CD4-positive, alpha-beta T cell (primary cell): ENCODE measurements at regions not wholly inside any gene's neighbourhood (a gene's known extent, or its start where the extent isn't known, plus 50 kb on each side); places are given as distances from the start of the nearest gene placed in this dataset.

Experiments
- ATAC-seq: fragments of 200-7000 bp; cut with Tn5 transposase; one replicate; pipeline ENCODE4 v1.10.0; 2022; ENCODE audit warnings: mild to moderate bottlenecking; ENCODE audit not compliant: poor library complexity
- CTCF ChIA-PET: fragments of 350-600 bp; sonication (Branson Sonifier 250); formaldehyde crosslinking; loops from one replicate; lab custom pipeline; 2021; ENCODE audit warnings: antibody characterized with exemption, inconsistent platforms; lab: Charles Lee
- POLR2A ChIA-PET: fragments of 350-600 bp; sonication (Branson Sonifier 250); formaldehyde crosslinking; loops from one replicate; lab custom pipeline; 2021; ENCODE audit warnings: antibody characterized with exemption, inconsistent platforms; lab: Charles Lee
- DNase-seq, 14 experiments: peaks; one replicate each; pipeline ENCODE4 v3.0.0-alpha.2; 2013 to 2020; ENCODE audit warnings: mixed read lengths in 2 of 14
- H3K27ac ChIP-seq, 2 donors: one replicate each; pipeline versions ENCODE4 v1.5.1 to v1.7.0; 2013; ENCODE audit warnings: low read length in 2 of 2, low read depth in 1 of 2, mild to moderate bottlenecking in 1 of 2
- H3K27me3 ChIP-seq, 2 experiments: 1 replicate in 1 of 2; 2 replicates in 1 of 2; pipeline versions ENCODE4 v1.6.1 to v1.7.0; 2013; ENCODE audit warnings: low read length in 2 of 2, control low read depth in 1 of 2, mild to moderate bottlenecking in 1 of 2, moderate library complexity in 1 of 2; ENCODE audit not compliant: insufficient read depth in 2 of 2, control insufficient read depth in 1 of 2
- H3K36me3 ChIP-seq: one replicate; pipeline ENCODE4 v1.6.1; 2013; ENCODE audit warnings: low read length, control low read depth; ENCODE audit not compliant: insufficient read depth
- H3K4me1 ChIP-seq: one replicate; pipeline ENCODE4 v1.6.1; 2013; ENCODE audit warnings: low read length, control low read depth; ENCODE audit not compliant: insufficient read depth
- H3K4me3 ChIP-seq: one replicate; pipeline ENCODE4 v1.5.1; 2013; ENCODE audit warnings: mild to moderate bottlenecking, low read length, moderate library complexity
- H3K9me3 ChIP-seq, 2 experiments: 1 replicate in 1 of 2; 2 replicates in 1 of 2; pipeline versions ENCODE4 v1.6.1 to v1.7.0; 2013; ENCODE audit warnings: low read length in 2 of 2, mild to moderate bottlenecking in 2 of 2, control low read depth in 1 of 2, moderate library complexity in 1 of 2; ENCODE audit not compliant: control insufficient read depth in 1 of 2, insufficient read depth in 1 of 2
- H3K27ac Mint-ChIP-seq: one replicate; pipeline ENCODE4 v1.8.0; 2020; ENCODE audit warnings: mixed read lengths
- H3K27me3 Mint-ChIP-seq: one replicate; pipeline ENCODE4 v1.8.0; 2021; ENCODE audit warnings: mixed read lengths
- H3K36me3 Mint-ChIP-seq: one replicate; pipeline ENCODE4 v1.8.0; 2021; ENCODE audit warnings: low read depth, mixed read lengths
- H3K4me1 Mint-ChIP-seq: one replicate; pipeline ENCODE4 v1.8.0; 2021; ENCODE audit warnings: low read depth, mixed read lengths
- H3K4me3 Mint-ChIP-seq: one replicate; pipeline ENCODE4 v1.8.0; 2020; ENCODE audit warnings: mild to moderate bottlenecking, mixed read lengths
- H3K9me3 Mint-ChIP-seq: one replicate; pipeline ENCODE4 v1.8.0; 2020; ENCODE audit warnings: mixed read lengths
- intact Hi-C, 2 experiments: fragments of 100-400 bp; cut with DNase I in 1 of 2; cut with micrococcal nuclease in 1 of 2; formaldehyde crosslinking; loops; one replicate each; pipeline versions ENCODE4 v1.15.1 to v1.9.0; 2023 to 2025; cut with DNase I, micrococcal nuclease
- TF ChIP-seq, protein P1 (sequence below): fragments of 200-600 bp; IDR thresholded peaks from one replicate; pipeline ENCODE4 v1.8.0; 2022; ENCODE audit warnings: antibody characterized with exemption, mild to moderate bottlenecking

DNA sequence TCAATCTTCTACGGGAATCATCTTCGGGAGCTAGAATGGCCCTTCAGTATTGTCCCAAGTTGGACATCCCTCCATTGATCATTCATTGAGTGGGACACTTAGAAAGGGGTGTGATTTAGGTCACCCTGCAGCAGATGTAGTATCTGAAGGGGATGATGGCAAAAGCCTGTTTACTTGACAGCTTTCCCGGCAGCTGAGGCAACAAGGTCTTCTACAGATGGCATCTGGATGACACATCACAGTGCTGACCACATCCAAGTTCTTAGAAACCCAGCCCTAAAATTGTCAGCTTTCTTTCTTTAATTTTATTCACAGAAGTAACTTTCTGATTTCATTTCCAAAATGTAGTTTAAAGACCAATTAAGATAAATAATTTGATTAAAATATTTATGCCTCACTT is 150.3 kb downstream of the AMY1C start:
- H3K4me1 ChIP-seq: no peaks in the 10 kb centered on the region
- no peaks in the 10 kb centered on the region for H3K27me3 ChIP-seq
- H3K9me3 ChIP-seq: peaks cover 0 to 5% of the 10 kb centered on the region in 2 experiments
- Mint-ChIP-seq H3K4me1 (no peaks in the 10 kb centered on the region), H3K27ac (no peak overlapping the region), H3K4me3 (no peak overlapping the region), H3K36me3 (no peaks in the 10 kb centered on the region), H3K27me3 (no peaks in the 10 kb centered on the region), H3K9me3 (peaks cover 5% of the 10 kb centered on the region)
- POLR2A ChIA-PET: no interaction called here
- ATAC-seq (no peak), DNase-seq (no peak)
- intact Hi-C loops: no loop called here
- TF ChIP-seq, protein P1, sequence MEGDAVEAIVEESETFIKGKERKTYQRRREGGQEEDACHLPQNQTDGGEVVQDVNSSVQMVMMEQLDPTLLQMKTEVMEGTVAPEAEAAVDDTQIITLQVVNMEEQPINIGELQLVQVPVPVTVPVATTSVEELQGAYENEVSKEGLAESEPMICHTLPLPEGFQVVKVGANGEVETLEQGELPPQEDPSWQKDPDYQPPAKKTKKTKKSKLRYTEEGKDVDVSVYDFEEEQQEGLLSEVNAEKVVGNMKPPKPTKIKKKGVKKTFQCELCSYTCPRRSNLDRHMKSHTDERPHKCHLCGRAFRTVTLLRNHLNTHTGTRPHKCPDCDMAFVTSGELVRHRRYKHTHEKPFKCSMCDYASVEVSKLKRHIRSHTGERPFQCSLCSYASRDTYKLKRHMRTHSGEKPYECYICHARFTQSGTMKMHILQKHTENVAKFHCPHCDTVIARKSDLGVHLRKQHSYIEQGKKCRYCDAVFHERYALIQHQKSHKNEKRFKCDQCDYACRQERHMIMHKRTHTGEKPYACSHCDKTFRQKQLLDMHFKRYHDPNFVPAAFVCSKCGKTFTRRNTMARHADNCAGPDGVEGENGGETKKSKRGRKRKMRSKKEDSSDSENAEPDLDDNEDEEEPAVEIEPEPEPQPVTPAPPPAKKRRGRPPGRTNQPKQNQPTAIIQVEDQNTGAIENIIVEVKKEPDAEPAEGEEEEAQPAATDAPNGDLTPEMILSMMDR: no peak
- no peak overlapping the region for H3K4me3 ChIP-seq
- CTCF ChIA-PET: no interaction called here
- no peaks in the 10 kb centered on the region for H3K36me3 ChIP-seq
- no peak overlapping the region for H3K27ac ChIP-seq

DNA sequence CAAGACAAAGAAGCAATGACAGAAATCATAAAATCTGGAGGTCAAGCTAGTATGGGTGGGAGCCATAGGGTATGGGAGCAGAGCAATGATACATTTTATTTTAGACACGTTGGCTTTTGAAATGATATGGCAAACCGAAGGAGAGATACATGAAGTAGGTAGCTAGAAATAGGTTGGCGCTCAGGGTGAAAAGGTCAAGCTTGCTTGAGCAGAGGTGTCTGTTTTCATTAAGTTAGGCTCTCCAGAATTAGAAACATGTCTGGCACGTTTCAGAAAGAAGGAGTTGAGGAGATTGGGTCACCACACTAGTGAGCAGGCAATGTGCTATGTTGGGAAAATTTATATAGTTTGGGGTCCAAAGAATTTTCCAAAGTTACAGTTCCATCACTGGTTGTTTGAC is 151.4 kb downstream of the AMY1C start:
- Mint-ChIP-seq H3K9me3 (peaks cover 5% of the 10 kb centered on the region), H3K36me3 (no peaks in the 10 kb centered on the region), H3K27ac (no peak overlapping the region), H3K4me1 (no peaks in the 10 kb centered on the region), H3K27me3 (no peaks in the 10 kb centered on the region), H3K4me3 (no peak overlapping the region)
- DNase-seq (no peak), ATAC-seq (no peak)
- TF ChIP-seq, protein P1: no peak
- Histone ChIP-seq H3K27ac (no peak overlapping the region), H3K4me1 (no peaks in the 10 kb centered on the region), H3K9me3 (peaks cover 0 to 5% of the 10 kb centered on the region in 2 experiments), H3K27me3 (no peaks in the 10 kb centered on the region), H3K36me3 (no peaks in the 10 kb centered on the region), H3K4me3 (no peak overlapping the region)
- ChIA-PET CTCF (no interaction called here), POLR2A (no interaction called here)
- intact Hi-C loops: no loop called here

DNA sequence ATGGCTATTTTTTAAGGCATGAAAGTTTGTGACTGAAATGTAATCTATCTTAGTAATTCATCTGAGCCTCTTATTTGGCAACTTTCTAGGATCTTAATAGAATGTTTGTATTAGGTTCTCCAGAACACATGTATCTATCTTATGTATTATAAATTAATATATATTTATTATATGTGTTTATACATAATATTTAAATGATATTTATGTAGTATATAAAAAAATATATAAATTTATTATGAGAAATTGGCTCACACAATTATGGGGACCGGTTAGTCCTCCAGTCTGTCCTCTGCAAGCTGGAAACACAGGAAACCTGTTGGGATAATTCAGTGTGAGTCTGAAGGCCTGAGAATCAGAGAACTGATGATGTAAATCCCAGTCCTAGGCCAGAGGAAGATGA is 155.7 kb downstream of the AMY1C start:
- Histone ChIP-seq H3K4me1 (no peaks in the 10 kb centered on the region), H3K27me3 (no peaks in the 10 kb centered on the region), H3K36me3 (no peaks in the 10 kb centered on the region), H3K4me3 (no peak overlapping the region), H3K9me3 (peaks cover 0 to 5% of the 10 kb centered on the region in 2 experiments), H3K27ac (no peak overlapping the region)
- TF ChIP-seq, protein P1: no peak
- CTCF ChIA-PET: no interaction called here
- Mint-ChIP-seq H3K4me3 (no peak overlapping the region), H3K4me1 (no peaks in the 10 kb centered on the region), H3K27ac (no peak overlapping the region), H3K36me3 (no peaks in the 10 kb centered on the region), H3K27me3 (no peaks in the 10 kb centered on the region), H3K9me3 (peaks cover 6% of the 10 kb centered on the region)
- DNase-seq (no peak), ATAC-seq (no peak)
- intact Hi-C loops: no loop called here
- POLR2A ChIA-PET: no interaction called here
